ENCODE measurements at regions not wholly inside any gene's neighbourhood (a gene's known extent, or its start where the extent isn't known, plus 50 kb on each side); places are given as distances from the start of the nearest gene placed in this dataset.

- TF ChIP-seq CTCF (IDR thresholded peaks at IDR 0.05) = no peak
- no peak for TF ChIP-seq POLR2A (IDR thresholded peaks at IDR 0.05)
Observed at GRCh38 chr17:5871666-5872065, 198.5 kb upstream of the WSCD1 start.
